ENCODE measurements at regions not wholly inside any gene's neighbourhood (a gene's known extent, or its start where the extent isn't known, plus 50 kb on each side); places are given as distances from the start of the nearest gene placed in this dataset.

DNA sequence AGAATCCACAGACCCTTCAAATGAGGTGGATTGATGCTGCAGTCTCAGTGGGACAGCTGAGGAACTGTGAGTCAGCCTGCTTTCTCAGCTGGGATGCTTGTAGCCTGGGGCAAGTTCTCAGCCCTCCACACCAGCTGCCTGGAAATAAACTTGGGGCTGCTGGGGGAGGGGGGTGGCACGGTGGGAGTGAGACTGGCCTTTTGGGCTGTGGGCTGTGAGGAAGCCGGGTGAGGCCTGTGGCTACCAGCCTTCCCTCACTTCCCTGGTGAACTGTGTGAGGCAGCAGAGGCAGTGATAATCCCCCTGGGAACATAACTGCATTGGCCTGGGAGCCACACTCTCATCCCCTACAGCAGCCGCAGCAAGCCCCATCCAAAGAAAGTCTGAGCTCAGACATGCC, 114.5 kb upstream of the GUCY1A1 start:
- no peaks in the 10 kb centered on the region for H3K36me3 ChIP-seq (ENCODE audit: insufficient read depth, low read length)
- no peaks in the 10 kb centered on the region for H3F3A ChIP-seq (ENCODE audit: insufficient read depth, low read length)
- no peak overlapping the region for H2AFZ ChIP-seq (ENCODE audit: low read length)
- H3K4me1 ChIP-seq (ENCODE audit: insufficient read depth, low read length, severe bottlenecking), result no peaks in the 10 kb centered on the region
- no peaks in the 10 kb centered on the region for H4K20me1 ChIP-seq (ENCODE audit: insufficient read depth, low read length)
- H3K27me3 ChIP-seq (ENCODE audit: insufficient read depth, low read length), result no peaks in the 10 kb centered on the region
- no peak overlapping the region for H3K27ac ChIP-seq (ENCODE audit: low read depth, low read length, poor library complexity, severe bottlenecking)
- H3K9ac ChIP-seq (ENCODE audit: low read length), result no peak overlapping the region
- TF ChIP-seq EZH2 (IDR thresholded peaks at IDR 0.05; ENCODE audit: borderline replicate concordance, low read length), result no peak
- TF ChIP-seq, protein P1, sequence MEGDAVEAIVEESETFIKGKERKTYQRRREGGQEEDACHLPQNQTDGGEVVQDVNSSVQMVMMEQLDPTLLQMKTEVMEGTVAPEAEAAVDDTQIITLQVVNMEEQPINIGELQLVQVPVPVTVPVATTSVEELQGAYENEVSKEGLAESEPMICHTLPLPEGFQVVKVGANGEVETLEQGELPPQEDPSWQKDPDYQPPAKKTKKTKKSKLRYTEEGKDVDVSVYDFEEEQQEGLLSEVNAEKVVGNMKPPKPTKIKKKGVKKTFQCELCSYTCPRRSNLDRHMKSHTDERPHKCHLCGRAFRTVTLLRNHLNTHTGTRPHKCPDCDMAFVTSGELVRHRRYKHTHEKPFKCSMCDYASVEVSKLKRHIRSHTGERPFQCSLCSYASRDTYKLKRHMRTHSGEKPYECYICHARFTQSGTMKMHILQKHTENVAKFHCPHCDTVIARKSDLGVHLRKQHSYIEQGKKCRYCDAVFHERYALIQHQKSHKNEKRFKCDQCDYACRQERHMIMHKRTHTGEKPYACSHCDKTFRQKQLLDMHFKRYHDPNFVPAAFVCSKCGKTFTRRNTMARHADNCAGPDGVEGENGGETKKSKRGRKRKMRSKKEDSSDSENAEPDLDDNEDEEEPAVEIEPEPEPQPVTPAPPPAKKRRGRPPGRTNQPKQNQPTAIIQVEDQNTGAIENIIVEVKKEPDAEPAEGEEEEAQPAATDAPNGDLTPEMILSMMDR (IDR thresholded peaks at IDR 0.05; ENCODE audit: low read length), result no peak
- no peaks in the 10 kb centered on the region for H3K79me2 ChIP-seq (ENCODE audit: insufficient read depth, low read length)
- no peaks in the 10 kb centered on the region for H3K9me3 ChIP-seq (ENCODE audit: low read length)
- H3K4me3 ChIP-seq (ENCODE audit: low read depth, low read length, poor library complexity, severe bottlenecking), result no peak overlapping the region
- H3K4me2 ChIP-seq (ENCODE audit: low read length), result no peak overlapping the region
- no peaks in the 10 kb centered on the region for H3K9me2 ChIP-seq (ENCODE audit: low read depth, low read length)

DNA sequence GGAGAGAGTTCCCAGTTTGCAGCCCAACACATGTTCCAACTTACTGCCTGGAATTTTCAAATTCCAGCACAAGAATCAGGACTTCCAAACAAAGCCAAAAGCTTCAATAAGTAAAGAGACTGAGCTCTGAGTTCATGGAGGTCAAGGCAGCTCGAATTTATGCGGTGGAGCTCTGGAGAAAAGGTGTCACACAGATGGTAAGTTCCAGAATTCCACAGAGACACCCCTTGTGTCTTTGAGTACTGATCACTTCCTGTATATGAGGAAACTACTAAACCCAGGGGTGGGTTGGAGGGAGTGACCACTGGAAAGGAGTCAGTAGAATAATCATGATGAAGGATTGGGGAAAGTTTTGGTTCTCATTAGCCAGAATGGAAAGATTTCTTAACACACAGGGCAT, 118.5 kb upstream of the GUCY1A1 start:
- Histone ChIP-seq H3F3A (ENCODE audit: insufficient read depth, low read length) (no peaks in the 10 kb centered on the region), H3K4me3 (ENCODE audit: low read depth, low read length, poor library complexity, severe bottlenecking) (no peak overlapping the region), H3K36me3 (ENCODE audit: insufficient read depth, low read length) (no peaks in the 10 kb centered on the region), H2AFZ (ENCODE audit: low read length) (no peak overlapping the region), H3K4me2 (ENCODE audit: low read length) (no peak overlapping the region), H3K9me2 (ENCODE audit: low read depth, low read length) (no peaks in the 10 kb centered on the region), H3K9ac (ENCODE audit: low read length) (no peak overlapping the region), H3K27ac (ENCODE audit: low read depth, low read length, poor library complexity, severe bottlenecking) (no peak overlapping the region), H3K4me1 (ENCODE audit: insufficient read depth, low read length, severe bottlenecking) (no peaks in the 10 kb centered on the region), H3K79me2 (ENCODE audit: insufficient read depth, low read length) (no peaks in the 10 kb centered on the region), H3K27me3 (ENCODE audit: insufficient read depth, low read length) (no peaks in the 10 kb centered on the region), H3K9me3 (ENCODE audit: low read length) (no peaks in the 10 kb centered on the region), H4K20me1 (ENCODE audit: insufficient read depth, low read length) (no peaks in the 10 kb centered on the region)
- TF ChIP-seq EZH2 (IDR thresholded peaks at IDR 0.05; ENCODE audit: borderline replicate concordance, low read length), result no peak
- TF ChIP-seq, protein P1 (IDR thresholded peaks at IDR 0.05; ENCODE audit: low read length), result no peak

DNA sequence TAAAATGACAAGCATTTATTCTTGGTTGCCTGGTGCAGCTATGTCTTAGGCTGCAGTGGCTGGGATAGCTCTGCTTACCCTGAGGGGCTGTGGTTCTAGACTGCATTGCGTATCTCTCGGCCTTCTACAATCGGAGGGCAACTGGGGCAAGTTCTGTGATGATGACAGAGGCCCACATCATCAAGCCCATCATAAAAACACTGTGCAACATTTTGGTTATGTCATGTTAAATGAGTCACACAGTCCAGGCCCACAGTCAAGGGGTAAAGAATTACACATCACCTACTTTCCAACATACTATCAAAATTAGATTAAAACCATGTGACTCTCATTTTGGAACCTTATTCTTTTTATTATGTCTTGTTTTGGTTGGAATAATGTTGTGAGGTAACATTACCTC, 120.2 kb upstream of the GUCY1A1 start:
- no peak overlapping the region for H3K27ac ChIP-seq (ENCODE audit: low read depth, low read length, poor library complexity, severe bottlenecking)
- no peaks in the 10 kb centered on the region for H3K4me1 ChIP-seq (ENCODE audit: insufficient read depth, low read length, severe bottlenecking)
- no peaks in the 10 kb centered on the region for H3K79me2 ChIP-seq (ENCODE audit: insufficient read depth, low read length)
- H4K20me1 ChIP-seq (ENCODE audit: insufficient read depth, low read length), result no peaks in the 10 kb centered on the region
- H3K36me3 ChIP-seq (ENCODE audit: insufficient read depth, low read length), result no peaks in the 10 kb centered on the region
- no peaks in the 10 kb centered on the region for H3F3A ChIP-seq (ENCODE audit: insufficient read depth, low read length)
- no peak overlapping the region for H3K4me2 ChIP-seq (ENCODE audit: low read length)
- H3K9me3 ChIP-seq (ENCODE audit: low read length), result no peaks in the 10 kb centered on the region
- no peak for TF ChIP-seq EZH2 (IDR thresholded peaks at IDR 0.05; ENCODE audit: borderline replicate concordance, low read length)
- TF ChIP-seq, protein P1 (IDR thresholded peaks at IDR 0.05; ENCODE audit: low read length), result no peak
- H3K4me3 ChIP-seq (ENCODE audit: low read depth, low read length, poor library complexity, severe bottlenecking), result no peak overlapping the region
- no peaks in the 10 kb centered on the region for H3K27me3 ChIP-seq (ENCODE audit: insufficient read depth, low read length)
- H3K9me2 ChIP-seq (ENCODE audit: low read depth, low read length), result no peaks in the 10 kb centered on the region
- H3K9ac ChIP-seq (ENCODE audit: low read length), result no peak overlapping the region
- H2AFZ ChIP-seq (ENCODE audit: low read length), result no peak overlapping the region

Data from OCI-LY1 (cell line).